GM21526 (cell line): ENCODE measurements at regions not wholly inside any gene's neighbourhood (a gene's known extent, or its start where the extent isn't known, plus 50 kb on each side); places are given as distances from the start of the nearest gene placed in this dataset.

Experiments used
- ATAC-seq: cut with Tn5 transposase; IDR thresholded peaks from one replicate; pipeline ENCODE4 v1.9.1; 2021; ENCODE audit warnings: moderate library complexity; ENCODE audit not compliant: unreplicated experiment, low FRiP score

DNA sequence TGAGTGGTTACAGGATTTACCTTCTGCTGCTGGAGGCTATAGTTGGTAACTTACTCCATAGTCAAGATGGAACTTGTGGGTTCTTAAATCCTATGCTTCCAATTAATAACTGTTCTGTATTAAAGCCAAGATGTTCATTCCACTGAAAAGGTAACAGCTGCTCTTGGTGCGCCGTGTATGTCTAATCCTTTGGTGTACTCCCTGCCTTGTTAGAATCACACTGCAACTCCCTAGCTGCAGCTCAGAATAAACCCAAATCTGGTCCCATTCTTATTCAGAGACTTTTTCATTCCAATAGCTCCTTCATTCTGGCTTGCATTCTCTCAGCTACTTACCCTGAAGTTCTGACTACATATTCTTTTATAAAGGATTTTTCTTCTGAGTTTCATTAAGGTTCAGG, 1355.5 kb downstream of the MAT2B start:
- ATAC-seq: no peak

DNA sequence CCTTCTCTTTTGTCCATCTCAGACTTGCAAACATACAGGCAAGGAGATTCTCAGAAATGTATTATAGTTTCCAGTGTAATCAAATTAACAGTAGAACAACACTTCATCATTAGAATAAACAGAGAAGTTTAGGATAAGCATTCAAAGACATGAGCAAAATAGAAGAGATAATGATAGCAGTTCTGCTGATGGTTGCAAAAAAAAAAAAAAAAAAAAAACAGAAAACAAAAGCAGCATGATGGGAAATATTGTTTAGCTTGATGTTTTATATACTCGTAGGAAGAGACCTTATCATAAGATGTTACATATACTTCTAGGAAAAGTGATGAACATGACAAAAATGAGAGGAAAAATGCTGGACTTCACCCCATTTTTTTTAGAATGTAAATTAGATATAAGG, 1356.2 kb downstream of the MAT2B start:
- no peak for ATAC-seq

DNA sequence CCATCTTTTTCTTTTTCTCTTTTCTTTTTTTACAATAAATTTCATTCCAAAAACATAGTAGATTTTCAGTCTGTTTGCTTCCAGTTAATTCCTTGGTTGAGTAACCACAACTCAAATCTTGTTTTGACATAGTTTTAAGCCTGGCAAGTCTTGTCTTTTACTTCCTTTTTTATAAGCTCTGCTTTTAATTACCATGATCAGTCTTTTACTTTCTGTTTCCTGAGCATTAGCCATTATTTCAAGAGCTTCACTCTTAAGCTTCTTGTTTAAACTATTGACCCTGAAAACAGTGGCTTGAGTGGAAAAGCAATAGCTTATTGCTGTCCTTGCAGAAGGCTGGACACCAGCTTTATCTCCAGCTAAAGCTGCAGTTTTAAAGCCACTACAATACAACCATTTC, 1363.3 kb downstream of the MAT2B start:
- no peak for ATAC-seq

DNA sequence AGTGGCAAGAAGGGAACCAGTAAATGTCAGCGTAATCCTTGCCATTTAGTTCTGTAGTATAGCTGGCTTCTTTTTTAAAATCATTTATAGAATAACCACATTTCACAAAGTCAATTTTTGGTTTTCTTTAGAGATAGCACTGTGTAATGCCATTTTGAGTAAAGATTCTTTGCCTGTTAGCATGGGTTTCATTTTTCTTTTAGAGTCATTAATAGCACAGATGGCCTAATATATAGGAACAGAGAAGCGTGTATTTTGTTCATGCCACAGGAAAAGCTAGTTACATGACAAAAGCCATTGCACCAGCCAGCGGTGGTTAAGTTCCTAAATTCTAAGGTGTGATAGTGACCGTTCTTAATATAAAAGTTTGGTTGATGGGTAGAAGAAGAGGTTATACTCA, 1363.9 kb downstream of the MAT2B start:
- no peak for ATAC-seq

DNA sequence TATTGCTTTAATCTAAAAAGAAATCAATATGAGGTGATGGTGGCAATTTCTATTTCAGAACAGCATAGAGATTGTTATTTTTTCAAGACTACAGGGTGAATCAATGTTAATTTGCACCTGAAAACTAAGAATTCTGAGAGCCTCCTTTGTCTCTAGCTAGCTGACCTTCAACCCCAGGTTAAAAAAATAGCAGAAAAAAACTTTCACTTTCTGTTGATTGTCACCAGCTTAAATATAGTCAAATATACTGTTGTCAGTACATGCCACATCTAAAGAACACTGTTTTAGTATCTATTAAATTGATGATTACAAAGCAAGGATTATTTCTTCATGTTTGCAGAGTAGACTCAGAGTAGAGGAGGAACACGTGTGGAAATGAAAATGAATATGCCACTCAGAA, 1371.4 kb downstream of the MAT2B start:
- no peak for ATAC-seq

DNA sequence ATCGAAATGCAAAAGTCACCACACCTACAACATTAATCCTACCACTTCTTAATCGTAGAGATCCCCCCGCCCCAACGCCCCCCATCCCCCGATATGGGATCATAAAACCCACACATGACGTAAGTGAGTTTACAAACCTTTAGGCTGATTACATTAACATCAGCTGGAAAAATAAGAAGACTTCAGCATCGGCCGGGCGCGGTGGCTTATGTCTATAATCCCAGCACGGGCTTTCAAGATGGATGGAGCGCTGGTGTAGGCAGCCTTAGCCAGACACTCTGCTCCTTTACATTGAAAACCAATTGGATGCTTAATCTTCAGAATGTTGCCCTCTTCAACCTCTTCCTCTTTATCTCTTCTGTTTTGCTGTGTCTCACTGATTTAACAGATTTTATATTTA, 1376.0 kb downstream of the MAT2B start:
- ATAC-seq: no peak

DNA sequence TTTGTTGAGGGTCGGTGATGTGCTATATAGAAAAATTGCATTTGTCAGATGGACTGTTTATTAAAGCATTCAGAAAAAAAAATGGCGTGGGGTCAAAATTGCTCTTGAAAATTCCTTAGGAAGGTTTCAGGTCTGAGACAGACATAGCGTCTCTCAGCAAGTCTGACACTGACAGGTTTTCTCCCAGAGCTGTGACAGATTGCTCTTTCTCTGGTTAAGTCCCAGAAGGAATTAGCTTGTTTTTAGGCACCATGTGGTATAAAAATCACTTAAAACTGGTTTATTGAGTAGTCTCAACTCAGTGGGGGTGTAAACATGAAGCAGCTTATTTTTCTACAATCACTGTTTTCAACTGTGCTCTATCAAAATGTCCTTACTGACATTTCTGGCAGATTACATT, 1379.8 kb downstream of the MAT2B start:
- no peak for ATAC-seq

DNA sequence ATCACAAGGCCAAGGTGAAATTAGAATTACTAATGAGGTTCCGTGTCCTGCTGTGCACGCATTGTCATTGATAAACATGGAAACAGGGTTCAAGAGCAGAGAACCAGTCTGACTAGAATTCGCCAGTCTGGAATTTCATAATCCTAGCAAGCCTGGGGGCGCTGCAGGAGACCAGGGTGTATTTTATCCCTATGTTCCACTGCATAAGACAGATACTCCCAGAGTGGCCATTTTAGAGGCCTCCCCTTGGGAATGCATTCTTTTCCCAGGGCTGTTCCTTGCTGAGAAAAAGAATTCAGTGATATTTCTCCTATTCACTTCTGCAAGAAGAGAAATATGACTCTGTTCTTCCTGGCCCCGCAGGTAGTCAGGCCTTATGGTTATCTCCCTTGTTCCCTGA, 1387.7 kb downstream of the MAT2B start:
- no peak for ATAC-seq

DNA sequence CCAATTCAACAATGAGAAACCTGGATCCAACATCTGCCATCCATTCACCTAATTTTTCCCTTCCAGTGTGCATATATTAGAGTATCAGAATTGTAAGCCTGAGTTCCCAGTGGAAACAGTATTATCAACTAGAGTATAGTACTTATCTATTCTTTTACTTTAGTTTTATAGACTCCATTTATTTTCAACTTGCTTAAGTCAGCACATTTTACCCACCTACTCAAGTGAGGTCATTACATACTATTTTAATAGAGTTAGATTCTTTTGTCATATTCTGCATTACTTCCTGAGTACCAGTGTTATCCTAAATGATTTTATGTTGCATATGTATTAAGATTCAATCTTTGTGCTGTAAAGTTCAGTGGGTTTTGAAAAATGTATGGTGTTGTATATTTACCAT, 1393.3 kb downstream of the MAT2B start:
- ATAC-seq: no peak

DNA sequence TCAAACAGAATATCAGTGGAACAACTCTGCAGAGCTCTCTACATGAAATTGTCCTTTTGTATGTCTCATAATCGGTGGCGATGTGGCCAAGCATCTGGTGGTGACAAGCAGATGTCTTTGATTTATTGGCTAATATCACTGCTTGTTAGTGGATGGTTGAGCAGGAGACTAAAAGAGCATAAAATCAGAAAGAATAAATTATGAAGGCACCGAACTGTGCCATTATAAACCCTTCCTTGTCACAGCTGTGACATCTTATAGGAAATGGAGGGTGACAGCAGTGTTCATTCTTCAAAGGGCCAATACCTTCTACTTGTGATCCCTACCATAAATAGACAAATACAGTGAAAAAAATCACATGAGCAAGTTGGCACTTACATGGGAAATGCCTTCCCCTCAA, 1404.3 kb downstream of the MAT2B start:
- no peak for ATAC-seq

DNA sequence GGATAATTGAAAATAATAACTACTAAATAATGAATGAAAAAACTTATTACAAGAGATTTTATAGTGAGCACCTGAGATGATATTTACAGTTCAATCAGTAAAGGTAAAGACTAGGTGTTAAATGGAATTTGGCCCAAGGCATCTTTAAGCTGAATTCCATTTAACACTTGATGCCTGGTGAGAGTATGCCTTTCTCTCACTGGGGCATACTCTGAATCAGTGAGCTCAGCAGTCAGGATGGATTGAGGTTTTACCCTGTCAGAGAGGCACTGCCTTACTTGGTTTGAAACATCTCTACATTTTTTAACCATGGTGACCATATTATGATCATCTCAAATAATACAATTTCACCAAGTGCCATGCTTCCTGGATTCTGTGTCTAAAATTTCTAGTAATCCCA, 1416.3 kb downstream of the MAT2B start:
- ATAC-seq: no peak

DNA sequence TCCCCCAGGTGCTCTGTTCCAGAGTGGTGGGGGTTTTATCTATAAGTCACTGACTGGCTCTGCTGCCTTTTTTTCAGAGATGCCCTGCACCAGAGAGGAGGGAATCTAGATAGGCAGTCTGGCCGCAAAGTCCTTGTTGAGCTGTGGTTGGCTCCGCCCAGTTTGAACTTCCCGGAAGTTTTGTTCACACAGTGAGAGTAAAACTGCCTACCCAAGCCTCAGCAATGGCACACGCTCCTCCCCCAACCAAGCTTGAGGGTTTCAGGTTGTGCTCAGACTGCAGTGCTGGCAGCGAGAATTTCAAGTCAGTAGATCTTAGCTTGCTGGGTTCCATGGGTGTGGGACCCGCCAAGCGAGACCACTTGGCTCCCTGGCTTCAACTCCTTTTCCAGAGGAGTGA, 1428.6 kb downstream of the MAT2B start:
- ATAC-seq: no peak

DNA sequence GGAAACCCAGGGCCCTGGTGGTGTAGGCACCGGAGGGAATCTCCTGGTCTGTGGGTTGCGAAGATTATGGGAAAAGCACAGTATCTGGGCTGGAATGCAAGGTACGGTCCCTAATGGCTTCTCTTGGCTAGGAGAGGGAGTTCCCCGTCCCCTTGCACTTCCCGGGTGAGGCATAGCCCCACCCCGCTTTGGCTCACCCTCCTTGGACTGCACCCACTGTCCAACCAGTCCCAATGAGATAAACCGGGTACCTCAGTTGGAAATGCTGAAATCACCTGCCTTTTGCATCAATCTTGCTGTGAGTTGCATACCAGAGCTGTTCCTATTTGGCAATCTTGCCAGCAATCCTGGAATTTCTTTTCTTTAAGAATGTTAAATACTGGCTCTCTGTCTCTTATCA, 1429.1 kb downstream of the MAT2B start:
- no peak for ATAC-seq

DNA sequence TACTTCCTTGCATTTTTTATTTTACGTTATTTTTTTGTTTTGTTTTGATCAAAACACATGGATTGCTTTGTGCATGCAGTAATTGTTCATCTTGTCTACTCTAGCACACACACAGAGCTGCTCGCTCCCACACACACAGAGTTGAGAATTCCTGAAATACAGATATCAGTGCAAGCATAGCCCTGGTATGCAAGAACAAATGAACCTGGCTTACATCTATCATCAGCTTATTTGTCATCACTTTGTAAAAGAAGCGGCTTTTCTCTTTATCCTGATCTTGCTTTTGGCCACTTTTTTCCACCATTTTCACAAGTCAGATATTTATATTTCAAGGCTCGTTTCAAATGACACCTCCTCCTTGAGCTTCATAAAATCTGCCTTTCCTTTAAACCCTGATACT, 1435.7 kb downstream of the MAT2B start:
- no peak for ATAC-seq

DNA sequence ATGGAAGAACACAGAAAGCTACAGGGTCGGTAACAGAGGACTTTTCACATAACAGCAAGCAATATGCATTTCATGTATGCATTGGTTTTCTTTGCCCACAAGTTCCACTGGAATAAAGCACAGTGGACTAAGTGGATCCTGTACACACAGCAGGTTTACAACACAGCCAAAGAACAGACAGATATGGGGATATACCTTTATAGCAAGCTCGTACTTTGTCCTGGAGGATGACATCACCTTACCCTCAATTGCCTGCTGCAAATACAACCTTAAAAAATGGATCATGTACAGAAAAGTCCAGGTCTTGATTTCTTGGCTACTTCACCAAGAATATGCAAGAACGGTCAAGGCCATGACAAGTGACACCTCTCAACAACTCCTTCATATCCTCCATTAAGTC, 1445.5 kb downstream of the MAT2B start:
- ATAC-seq: no peak

DNA sequence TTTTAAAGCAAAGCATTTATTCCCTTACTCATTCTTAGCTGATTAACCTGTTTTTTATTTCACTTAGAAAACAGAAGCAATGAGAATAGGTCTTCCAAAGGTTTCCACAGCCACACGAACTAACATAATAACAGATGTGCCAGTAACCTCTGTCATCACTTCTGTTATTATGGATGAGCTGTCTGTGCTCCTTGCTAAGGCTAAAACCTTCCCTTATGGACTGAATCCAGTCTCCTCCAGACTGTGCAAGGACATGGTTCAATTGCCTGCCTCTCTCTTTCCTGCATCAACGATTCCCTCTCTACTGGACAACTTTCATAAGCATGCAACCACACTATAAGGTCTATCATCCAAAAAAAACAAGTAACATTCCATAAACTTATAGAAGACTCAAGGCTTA, 1446.2 kb downstream of the MAT2B start:
- ATAC-seq: no peak

DNA sequence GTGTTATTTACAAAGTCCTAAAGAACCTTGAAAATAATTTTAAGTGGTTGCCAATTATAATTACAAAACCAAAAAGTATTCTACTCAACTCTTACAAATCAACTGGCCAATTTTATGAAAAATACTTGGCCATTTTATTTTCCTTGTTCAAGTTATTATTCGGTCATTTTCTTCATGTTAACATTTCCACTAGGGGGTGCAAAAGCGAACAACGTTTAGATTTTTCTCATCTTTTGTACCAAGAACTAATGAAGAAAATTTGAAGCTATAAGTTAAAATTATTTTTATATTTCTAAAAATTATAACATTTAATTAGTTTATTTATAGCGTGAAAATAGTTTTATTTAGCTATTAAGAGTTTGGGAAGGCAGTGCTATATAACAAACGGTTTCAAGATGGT, 1453.3 kb downstream of the MAT2B start:
- no peak for ATAC-seq

DNA sequence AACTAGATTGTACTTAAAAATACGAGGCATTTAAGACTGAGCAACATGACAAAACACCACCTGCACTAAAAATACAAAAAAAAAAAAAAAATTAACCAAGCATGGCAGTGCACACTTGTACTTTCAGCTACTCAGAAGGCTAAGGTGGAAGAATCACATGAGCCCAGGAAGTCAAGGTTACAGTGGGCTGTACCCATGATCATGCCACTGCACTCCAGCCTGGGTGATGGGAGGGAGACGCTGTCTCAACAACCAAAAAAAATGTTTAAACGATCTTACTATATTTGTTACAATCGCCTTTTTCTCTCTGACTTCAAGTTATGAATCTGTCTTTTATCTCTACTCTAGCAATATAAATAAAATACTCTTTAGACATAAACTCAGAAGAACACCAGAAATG, 1454.3 kb downstream of the MAT2B start:
- ATAC-seq: no peak

DNA sequence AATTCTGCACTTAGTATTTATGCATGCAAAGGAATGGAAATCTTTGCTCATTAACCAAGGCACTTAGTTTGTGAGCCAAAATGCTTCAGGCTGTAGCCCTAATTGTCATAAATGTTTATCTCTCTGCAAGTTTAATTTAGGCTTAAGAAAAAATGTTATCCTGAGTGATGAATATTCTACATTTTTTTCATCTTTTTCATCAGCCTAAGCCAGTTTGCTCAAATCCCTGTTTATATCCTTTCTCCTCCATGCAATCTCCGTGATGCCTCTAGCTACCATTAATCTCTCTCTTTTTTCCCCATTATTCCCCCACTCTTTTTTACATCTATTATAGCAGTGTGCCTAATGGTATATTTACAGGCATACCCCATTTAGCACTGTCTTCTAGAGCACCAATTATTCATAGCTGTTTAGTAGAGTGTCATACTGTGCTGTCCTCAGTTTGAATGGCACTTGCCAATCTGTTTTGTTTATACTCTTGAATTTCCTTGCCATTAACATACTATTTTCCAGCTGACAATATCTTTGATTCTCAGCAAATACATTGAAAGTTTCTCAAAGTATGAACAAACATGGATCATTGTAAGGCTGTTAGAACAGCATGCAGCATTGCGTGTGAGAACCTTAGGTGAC, 1457.0 kb downstream of the MAT2B start:
- no peak for ATAC-seq

DNA sequence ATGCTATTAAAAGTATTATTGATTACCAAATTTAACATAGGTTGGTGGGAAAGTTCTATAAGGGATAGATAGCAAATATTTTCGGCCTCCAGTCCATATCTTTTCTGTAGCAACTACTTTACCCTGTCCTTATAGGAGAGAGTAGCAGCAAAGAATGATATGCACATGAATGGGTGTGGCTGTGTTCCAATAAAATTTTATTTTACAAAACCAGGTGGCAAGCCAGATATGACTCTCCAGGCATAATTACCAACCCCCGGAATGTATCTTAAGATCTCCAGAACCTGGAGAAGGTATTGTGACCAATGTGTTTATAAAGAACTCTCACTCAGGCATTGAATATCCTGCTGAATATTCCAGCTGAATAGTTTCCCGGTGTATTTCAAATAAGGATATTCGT, 1461.2 kb downstream of the MAT2B start:
- no peak for ATAC-seq

DNA sequence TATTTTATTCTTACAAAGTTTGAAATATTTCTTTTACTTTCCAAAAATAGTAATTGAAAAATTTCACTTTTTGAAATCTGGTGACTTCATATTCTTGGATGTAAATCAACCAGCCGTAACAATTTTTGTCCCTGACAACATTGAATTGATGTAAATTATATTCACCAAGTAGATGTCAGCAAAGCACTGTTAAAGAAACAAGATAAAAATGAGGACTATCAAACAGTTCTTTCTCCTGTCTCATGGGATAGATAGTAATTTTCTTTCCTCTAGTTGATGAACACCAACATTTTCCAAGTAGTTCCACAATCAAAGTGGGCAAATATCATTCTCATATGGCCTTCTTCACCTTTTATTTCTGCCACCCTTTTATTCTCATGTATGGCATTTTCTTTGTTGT, 1461.9 kb downstream of the MAT2B start:
- no peak for ATAC-seq

DNA sequence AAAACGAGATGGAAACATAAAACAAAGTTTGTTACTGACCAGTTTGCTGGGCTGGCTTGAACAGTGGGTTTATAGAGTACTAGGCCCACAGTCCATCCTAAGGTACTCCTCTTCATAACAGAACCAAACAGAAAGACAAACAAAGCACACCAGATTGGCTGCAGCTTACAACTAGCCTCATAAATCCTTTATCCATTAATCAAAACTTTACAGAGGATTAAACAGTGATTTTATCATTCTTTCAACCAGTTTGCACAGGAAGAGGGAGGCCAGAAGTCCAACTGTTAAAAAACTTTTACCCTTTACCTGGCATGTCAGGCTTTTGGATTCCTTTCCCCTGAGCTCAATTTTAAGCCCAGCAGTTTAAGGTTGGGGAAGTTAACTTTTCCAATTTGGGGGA, 1467.6 kb downstream of the MAT2B start:
- ATAC-seq: no peak

DNA sequence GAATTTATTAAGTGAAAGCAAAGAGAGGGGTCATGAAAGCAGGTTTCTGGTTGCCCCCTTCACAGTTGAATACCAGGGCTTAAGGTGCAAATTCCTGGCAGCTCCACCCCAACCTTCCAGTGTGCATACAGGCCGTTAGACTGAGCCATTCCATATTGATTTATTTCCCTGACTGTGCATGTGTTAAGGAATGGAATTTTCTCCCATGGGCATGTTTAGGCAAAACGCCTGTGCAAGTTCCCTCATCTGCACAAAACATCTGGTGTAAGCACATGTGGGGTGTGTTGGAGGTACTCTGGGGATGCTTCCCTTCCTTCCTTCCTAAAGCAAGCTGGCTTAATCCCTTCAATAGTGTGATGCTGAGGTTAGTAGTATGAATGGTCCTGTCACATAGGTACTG, 1470.6 kb downstream of the MAT2B start:
- no peak for ATAC-seq
